Trophoblast cell (in vitro differentiated cells and primary cell): ENCODE measurements at regions not wholly inside any gene's neighbourhood (a gene's known extent, or its start where the extent isn't known, plus 50 kb on each side); places are given as distances from the start of the nearest gene placed in this dataset.

Source experiments
- DNase-seq, 2 donors: peaks; one replicate each; pipeline ENCODE4 v3.0.0-alpha.2; 2016
- H2AFZ ChIP-seq: 2 replicates; pipeline ENCODE4 v1.6.1; 2013; ENCODE audit warnings: low read length, moderate library complexity, mild to moderate bottlenecking; ENCODE audit not compliant: insufficient read depth, poor library complexity
- H2AK5ac ChIP-seq: 2 replicates; pipeline ENCODE4 v1.6.1; 2013; ENCODE audit warnings: mild to moderate bottlenecking, low read length
- H2BK120ac ChIP-seq: 2 replicates; pipeline ENCODE4 v1.6.1; 2013; ENCODE audit warnings: low read length, mild to moderate bottlenecking, moderate library complexity; ENCODE audit not compliant: insufficient read depth, poor library complexity
- H2BK12ac ChIP-seq: 2 replicates; pipeline ENCODE4 v1.6.1; 2013; ENCODE audit warnings: mild to moderate bottlenecking, low read length, moderate library complexity
- H2BK5ac ChIP-seq: 2 replicates; pipeline ENCODE4 v1.6.1; 2013; ENCODE audit warnings: low read length, low read depth, moderate library complexity, mild to moderate bottlenecking; ENCODE audit not compliant: poor library complexity
- H3K14ac ChIP-seq: 2 replicates; pipeline ENCODE4 v1.6.1; 2013; ENCODE audit warnings: mild to moderate bottlenecking, low read length
- H3K18ac ChIP-seq: 2 replicates; pipeline ENCODE4 v1.6.1; 2013; ENCODE audit warnings: mild to moderate bottlenecking, low read length
- H3K23ac ChIP-seq: 2 replicates; pipeline ENCODE4 v1.6.1; 2013; ENCODE audit warnings: low read length
- H3K27ac ChIP-seq: 2 replicates; pipeline ENCODE4 v1.5.1; 2013; ENCODE audit warnings: low read depth, mild to moderate bottlenecking, inconsistent platforms, low read length, moderate library complexity
- H3K27me3 ChIP-seq: 2 replicates; pipeline ENCODE4 v1.6.1; 2013; ENCODE audit warnings: inconsistent platforms, mild to moderate bottlenecking, low read length, moderate library complexity; ENCODE audit not compliant: insufficient read depth
- H3K36me3 ChIP-seq, 2 experiments: 1 replicate in 1 of 2; 2 replicates in 1 of 2; pipeline ENCODE4 v1.6.1; 2013; ENCODE audit warnings: low read length in 2 of 2, mild to moderate bottlenecking in 2 of 2, moderate library complexity in 1 of 2; ENCODE audit not compliant: insufficient read depth in 2 of 2, control insufficient read depth in 1 of 2
- H3K4ac ChIP-seq: 2 replicates; pipeline ENCODE4 v1.6.1; 2013; ENCODE audit warnings: low read depth, mild to moderate bottlenecking, low read length, moderate library complexity
- H3K4me1 ChIP-seq, 2 experiments: 1 replicate in 1 of 2; 2 replicates in 1 of 2; pipeline ENCODE4 v1.6.1; 2013; ENCODE audit warnings: low read length in 2 of 2, mild to moderate bottlenecking in 2 of 2, moderate library complexity in 1 of 2; ENCODE audit not compliant: insufficient read depth in 2 of 2, control insufficient read depth in 1 of 2
- H3K4me2 ChIP-seq: 2 replicates; pipeline ENCODE4 v1.6.1; 2013; ENCODE audit warnings: inconsistent platforms, mild to moderate bottlenecking, low read length, moderate library complexity
- H3K4me3 ChIP-seq: 2 replicates; pipeline ENCODE4 v1.5.1; 2013; ENCODE audit warnings: mild to moderate bottlenecking, low read depth, low read length, inconsistent platforms
- H3K79me1 ChIP-seq: one replicate; pipeline ENCODE4 v1.6.1; 2013; ENCODE audit warnings: low read length
- H3K79me2 ChIP-seq: 2 replicates; pipeline ENCODE4 v1.6.1; 2013; ENCODE audit warnings: low read length, mild to moderate bottlenecking; ENCODE audit not compliant: control insufficient read depth, insufficient read depth, poor library complexity
- H3K9ac ChIP-seq: 2 replicates; pipeline ENCODE4 v1.6.1; 2013; ENCODE audit warnings: mild to moderate bottlenecking, low read length
- H3K9me3 ChIP-seq: 2 replicates; pipeline ENCODE4 v1.6.1; 2013; ENCODE audit warnings: low read depth, mild to moderate bottlenecking, control low read depth, inconsistent platforms, low read length; ENCODE audit not compliant: insufficient read depth
- H4K12ac ChIP-seq: 2 replicates; pipeline ENCODE4 v1.6.1; 2013; ENCODE audit warnings: low read depth, mild to moderate bottlenecking, low read length, moderate library complexity
- H4K8ac ChIP-seq: 2 replicates; pipeline ENCODE4 v1.6.1; 2013; ENCODE audit warnings: low read depth, mild to moderate bottlenecking, low read length, moderate library complexity
- H4K91ac ChIP-seq: one replicate; pipeline ENCODE4 v1.6.1; 2013; ENCODE audit warnings: low read depth, mild to moderate bottlenecking, low read length, moderate library complexity
- WGBS: extraction: QIAGEN DNeasy Blood & Tissue Kit; methylation state at CpG from one replicate; pipeline ENCODE4 v1.1.7; 2013; ENCODE audit warnings: missing lambda C conversion rate; ENCODE audit not compliant: insufficient read length, insufficient coverage; ENCODE audit errors: extremely low coverage; 5-methylcytosine and 5-hydroxymethylcytosine counted together

DNA sequence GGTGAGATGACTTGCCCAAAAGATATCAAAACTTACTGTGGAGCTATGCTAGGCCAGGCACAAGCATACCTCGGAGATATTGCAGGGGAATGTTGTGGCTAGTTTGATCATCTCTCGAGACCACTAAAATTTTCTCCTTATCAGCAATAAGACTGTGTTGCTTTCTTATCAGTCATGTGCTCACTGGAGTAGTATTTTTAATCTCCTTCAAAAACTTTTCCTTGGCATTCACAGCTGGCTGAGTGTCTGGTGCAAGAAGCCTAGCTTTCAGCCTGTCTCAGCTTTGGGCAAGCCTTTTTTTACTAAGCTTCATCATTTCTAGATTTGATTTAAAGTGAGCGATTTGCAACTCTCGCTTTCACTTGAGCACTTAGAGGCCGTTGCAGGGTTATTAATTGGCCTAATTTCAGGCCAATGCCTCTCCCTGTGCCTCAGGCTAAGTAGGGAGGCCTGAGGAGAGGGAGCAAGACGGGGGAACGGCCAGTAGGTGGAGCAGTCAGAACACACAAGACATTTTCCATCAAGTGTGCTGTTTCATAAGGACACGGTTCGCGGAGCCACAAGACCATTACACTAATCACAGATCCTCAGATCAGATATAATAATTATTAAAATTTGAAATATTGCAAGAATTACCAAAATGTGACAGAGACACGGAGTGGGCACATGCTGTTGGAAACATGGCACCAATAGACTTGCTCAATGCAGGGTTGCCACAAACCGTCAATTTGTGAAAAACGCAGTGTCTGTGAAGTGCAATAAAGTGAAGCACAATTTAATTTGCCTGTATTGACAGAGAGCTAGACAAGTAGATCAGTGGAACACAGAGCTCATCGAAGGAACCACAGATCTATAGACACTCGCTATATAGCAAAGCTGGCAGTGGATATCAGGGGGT, 106.8 kb upstream of the SIRPG start:
- no peak overlapping the region for H4K91ac ChIP-seq
- no peak overlapping the region for H2AFZ ChIP-seq
- no peak overlapping the region for H3K23ac ChIP-seq
- WGBS = no CpG with 5 or more reads among the region's 15 CpGs
- no peak overlapping the region for H4K8ac ChIP-seq
- H3K9me3 ChIP-seq = no peaks in the 10 kb centered on the region
- H3K18ac ChIP-seq = no peak overlapping the region
- H2BK5ac ChIP-seq = no peak overlapping the region
- no peak overlapping the region for H2BK12ac ChIP-seq
- no peak overlapping the region for H3K4me2 ChIP-seq
- H2BK120ac ChIP-seq = no peak overlapping the region
- H3K14ac ChIP-seq = no peak overlapping the region
- H3K4me1 ChIP-seq = no peaks in the 10 kb centered on the region
- DNase-seq = peak; percentile 76 to 87
- H3K4ac ChIP-seq = no peak overlapping the region
- no peaks in the 10 kb centered on the region for H3K27me3 ChIP-seq
- H3K36me3 ChIP-seq = no peaks in the 10 kb centered on the region
- no peak overlapping the region for H2AK5ac ChIP-seq
- no peak overlapping the region for H3K4me3 ChIP-seq
- H3K79me2 ChIP-seq = no peaks in the 10 kb centered on the region
- no peak overlapping the region for H3K27ac ChIP-seq
- H4K12ac ChIP-seq = no peak overlapping the region
- no peaks in the 10 kb centered on the region for H3K79me1 ChIP-seq
- no peak overlapping the region for H3K9ac ChIP-seq

DNA sequence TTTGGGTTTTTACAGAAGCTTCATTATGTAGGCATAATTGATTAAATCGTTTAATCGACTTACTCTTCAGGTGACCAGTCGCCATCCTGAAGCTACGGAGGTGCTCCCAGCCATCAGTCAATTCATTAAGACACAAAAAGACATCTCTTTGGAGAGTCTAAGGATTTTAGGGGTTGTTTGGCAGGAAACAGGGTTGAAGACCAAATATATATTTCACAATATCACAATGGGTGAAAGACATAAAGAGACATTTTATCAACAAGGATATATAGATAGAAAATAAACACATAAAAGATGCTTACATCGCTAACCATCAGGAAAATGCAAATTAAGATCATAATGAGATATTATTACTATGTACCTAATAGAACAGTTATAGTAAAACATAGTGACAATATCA, 104.0 kb upstream of the SIRPG start:
- no peak overlapping the region for H3K27ac ChIP-seq
- H3K4me3 ChIP-seq = no peak overlapping the region
- H3K4ac ChIP-seq = no peak overlapping the region
- no peak overlapping the region for H3K14ac ChIP-seq
- WGBS = no CpG with 5 or more reads among the region's 5 CpGs
- no peak overlapping the region for H3K9ac ChIP-seq
- no peaks in the 10 kb centered on the region for H3K27me3 ChIP-seq
- H3K4me2 ChIP-seq = no peak overlapping the region
- no peaks in the 10 kb centered on the region for H3K9me3 ChIP-seq
- no peak overlapping the region for H3K23ac ChIP-seq
- H3K79me2 ChIP-seq = no peaks in the 10 kb centered on the region
- H3K79me1 ChIP-seq = no peaks in the 10 kb centered on the region
- H3K36me3 ChIP-seq = no peaks in the 10 kb centered on the region
- H2BK12ac ChIP-seq = no peak overlapping the region
- H4K8ac ChIP-seq = no peak overlapping the region
- no peak overlapping the region for H2BK120ac ChIP-seq
- no peak overlapping the region for H2BK5ac ChIP-seq
- peaks cover 2% of the 10 kb centered on the region in 2 experiments for H3K4me1 ChIP-seq
- no peak overlapping the region for H2AFZ ChIP-seq
- DNase-seq = no peak
- no peak overlapping the region for H4K12ac ChIP-seq
- no peak overlapping the region for H2AK5ac ChIP-seq
- H3K18ac ChIP-seq = no peak overlapping the region
- H4K91ac ChIP-seq = no peak overlapping the region

DNA sequence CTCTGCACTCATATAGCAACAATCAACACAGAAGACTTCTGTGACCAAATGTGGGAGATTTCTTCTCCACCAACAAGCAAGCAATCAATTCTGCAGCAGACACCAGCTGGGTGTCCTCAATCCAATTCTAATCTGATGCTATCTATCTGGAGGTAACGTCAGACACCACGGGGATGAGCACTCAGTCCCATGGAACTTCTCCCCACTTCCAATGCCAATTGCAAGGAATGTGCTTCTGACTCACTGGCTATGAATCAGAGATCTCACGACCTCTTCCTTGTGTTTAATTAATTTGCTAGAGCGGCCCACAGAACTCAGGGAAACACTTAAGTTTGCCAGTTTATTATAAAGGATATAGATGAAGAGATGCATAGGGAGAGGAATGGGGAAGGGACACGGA, 103.5 kb upstream of the SIRPG start:
- WGBS = no CpG with 5 or more reads among the region's 5 CpGs
- Histone ChIP-seq H3K27me3 (no peaks in the 10 kb centered on the region), H3K79me1 (no peaks in the 10 kb centered on the region), H2AK5ac (no peak overlapping the region), H3K23ac (no peak overlapping the region), H3K18ac (no peak overlapping the region), H3K36me3 (no peaks in the 10 kb centered on the region), H3K9ac (no peak overlapping the region), H2BK120ac (no peak overlapping the region), H3K4me3 (no peak overlapping the region), H4K8ac (no peak overlapping the region), H4K91ac (no peak overlapping the region), H2BK12ac (no peak overlapping the region), H2BK5ac (no peak overlapping the region), H3K4me2 (no peak overlapping the region), H3K14ac (no peak overlapping the region), H3K79me2 (no peaks in the 10 kb centered on the region), H3K4ac (no peak overlapping the region), H3K27ac (no peak overlapping the region), H4K12ac (no peak overlapping the region), H3K4me1 (peaks cover 2% of the 10 kb centered on the region in 2 experiments), H2AFZ (no peak overlapping the region), H3K9me3 (no peaks in the 10 kb centered on the region)
- DNase-seq = peak; percentile 17 to 39

DNA sequence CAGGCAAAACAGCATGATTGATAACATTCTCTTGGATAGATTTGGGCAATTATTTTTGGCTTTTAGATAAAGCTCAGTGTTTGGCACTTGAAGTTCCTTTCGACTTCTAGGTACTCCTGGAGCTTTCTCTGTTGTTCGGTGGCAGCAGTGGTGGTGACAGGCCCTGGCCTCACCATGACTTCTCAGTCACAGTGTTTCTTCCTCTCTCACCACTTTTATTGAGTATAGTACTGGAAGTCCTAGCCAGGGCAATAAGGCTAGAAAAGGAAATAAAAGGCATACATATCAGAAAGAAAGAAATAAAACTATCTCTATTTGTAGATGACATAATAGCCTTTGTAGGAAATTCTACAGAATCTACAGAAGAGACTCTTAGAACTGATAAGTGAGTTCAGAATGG, 101.2 kb upstream of the SIRPG start:
- H3K4ac ChIP-seq = no peak overlapping the region
- H2BK120ac ChIP-seq = no peak overlapping the region
- H2BK5ac ChIP-seq = no peak overlapping the region
- no peaks in the 10 kb centered on the region for H3K9me3 ChIP-seq
- H3K4me1 ChIP-seq = peaks cover 2% of the 10 kb centered on the region in 2 experiments
- no peaks in the 10 kb centered on the region for H3K36me3 ChIP-seq
- no peak overlapping the region for H2AFZ ChIP-seq
- no peak overlapping the region for H3K18ac ChIP-seq
- no peak overlapping the region for H3K14ac ChIP-seq
- no peak overlapping the region for H3K4me2 ChIP-seq
- H4K91ac ChIP-seq = no peak overlapping the region
- no peak overlapping the region for H2AK5ac ChIP-seq
- no peak for DNase-seq
- H3K79me1 ChIP-seq = no peaks in the 10 kb centered on the region
- no peak overlapping the region for H2BK12ac ChIP-seq
- H3K79me2 ChIP-seq = no peaks in the 10 kb centered on the region
- no peak overlapping the region for H4K12ac ChIP-seq
- H4K8ac ChIP-seq = no peak overlapping the region
- H3K4me3 ChIP-seq = no peak overlapping the region
- no peaks in the 10 kb centered on the region for H3K27me3 ChIP-seq
- no peak overlapping the region for H3K9ac ChIP-seq
- no peak overlapping the region for H3K23ac ChIP-seq
- no CpG with 5 or more reads among the region's 2 CpGs for WGBS
- no peak overlapping the region for H3K27ac ChIP-seq
